NB4 (cell line): ENCODE measurements at regions not wholly inside any gene's neighbourhood (a gene's known extent, or its start where the extent isn't known, plus 50 kb on each side); places are given as distances from the start of the nearest gene placed in this dataset.

Experiments
- DNase-seq: peaks from one replicate; pipeline ENCODE4 v3.0.0; 2010; ENCODE audit warnings: low read depth
- H3K4me3 ChIP-seq: one replicate; pipeline ENCODE4 v1.5.1; 2011; ENCODE audit warnings: mild to moderate bottlenecking, low read depth, low read length, moderate library complexity
- CTCF ChIP-seq: IDR thresholded peaks from one replicate; pipeline ENCODE4 v1.5.1; 2012; ENCODE audit warnings: low read depth, low read length
- MAX ChIP-seq: IDR thresholded peaks from 2 replicates; pipeline ENCODE4 v1.6.1; 2011; ENCODE audit warnings: low read depth, low read length
- MYC ChIP-seq: IDR thresholded peaks from 2 replicates; pipeline ENCODE4 v1.6.1; 2011; ENCODE audit warnings: low read depth, low read length
- POLR2A ChIP-seq: IDR thresholded peaks from 2 replicates; pipeline ENCODE4 v1.6.1; 2011; ENCODE audit warnings: mild to moderate bottlenecking; ENCODE audit not compliant: insufficient read length; ENCODE audit errors: extremely low read depth

GRCh38 chr13:33485247-33485646, 199.7 kb upstream of the STARD13 start:
- TF ChIP-seq MAX (no peak), POLR2A (no peak), MYC (no peak), CTCF (no peak)
- H3K4me3 ChIP-seq = no peak overlapping the region
- DNase-seq = no peak

- DNase-seq = peak; percentile 61
- no peak for TF ChIP-seq MAX
- peak; percentile 49 for TF ChIP-seq CTCF
- no peak overlapping the region for H3K4me3 ChIP-seq
Observed at GRCh38 chr13:33487575-33488243, 202.2 kb upstream of the STARD13 start.

GRCh38 chr13:33489563-33489962, 204.0 kb upstream of the STARD13 start:
- TF ChIP-seq POLR2A = no peak
- TF ChIP-seq MAX = no peak
- TF ChIP-seq MYC = no peak
- no peak for TF ChIP-seq CTCF
- no peak for DNase-seq
- no peak overlapping the region for H3K4me3 ChIP-seq

- DNase-seq = no peak
- no peak overlapping the region for H3K4me3 ChIP-seq
- TF ChIP-seq POLR2A (no peak), MAX (no peak), MYC (no peak), CTCF (no peak)
Observed at GRCh38 chr13:33490461-33491327, 205.1 kb upstream of the STARD13 start.

- TF ChIP-seq POLR2A (no peak), MYC (no peak), MAX (no peak), CTCF (no peak)
- no peak for DNase-seq
Observed at GRCh38 chr13:33493672-33494365, 208.3 kb upstream of the STARD13 start.

More at GRCh38 chr13:33493672-33494365, 208.3 kb upstream of the STARD13 start:
- H3K4me3 ChIP-seq = no peak overlapping the region
